Glutamatergic neuron (in vitro differentiated cells): ENCODE measurements at regions not wholly inside any gene's neighbourhood (a gene's known extent, or its start where the extent isn't known, plus 50 kb on each side); places are given as distances from the start of the nearest gene placed in this dataset.

Source experiments
- DNase-seq: peaks from one replicate; pipeline ENCODE4 v3.0.0; 2022
- H3K27ac Mint-ChIP-seq: one replicate; pipeline ENCODE4 v1.8.0; 2020; ENCODE audit warnings: mild to moderate bottlenecking, mixed read lengths, inconsistent platforms; ENCODE audit not compliant: unreplicated experiment
- H3K27me3 Mint-ChIP-seq: one replicate; pipeline ENCODE4 v1.8.0; 2020; ENCODE audit warnings: mild to moderate bottlenecking, moderate library complexity, mixed read lengths, inconsistent platforms; ENCODE audit not compliant: unreplicated experiment
- H3K36me3 Mint-ChIP-seq: one replicate; pipeline ENCODE4 v1.8.0; 2020; ENCODE audit warnings: mild to moderate bottlenecking, mixed read lengths, inconsistent platforms; ENCODE audit not compliant: unreplicated experiment
- H3K4me1 Mint-ChIP-seq: one replicate; pipeline ENCODE4 v1.8.0; 2020; ENCODE audit warnings: mild to moderate bottlenecking, low read depth, mixed read lengths, inconsistent platforms; ENCODE audit not compliant: unreplicated experiment
- H3K4me3 Mint-ChIP-seq: one replicate; pipeline ENCODE4 v1.8.0; 2020; ENCODE audit warnings: mild to moderate bottlenecking, mixed read lengths, inconsistent platforms; ENCODE audit not compliant: unreplicated experiment
- H3K9me3 Mint-ChIP-seq: one replicate; pipeline ENCODE4 v1.8.0; 2020; ENCODE audit warnings: mild to moderate bottlenecking, moderate library complexity, mixed read lengths, inconsistent platforms; ENCODE audit not compliant: unreplicated experiment
- TF ChIP-seq, protein P1 (sequence below): fragments of 200-600 bp; sonication (generic); IDR thresholded peaks from one replicate; pipeline ENCODE4 v1.5.0; 2021; ENCODE audit not compliant: partially characterized antibody, unreplicated experiment

GRCh38 chr1:65050735-65051134 lies 84.4 kb upstream of the JAK1 start:
- H3K4me1 Mint-ChIP-seq: no peaks in the 10 kb centered on the region

DNA sequence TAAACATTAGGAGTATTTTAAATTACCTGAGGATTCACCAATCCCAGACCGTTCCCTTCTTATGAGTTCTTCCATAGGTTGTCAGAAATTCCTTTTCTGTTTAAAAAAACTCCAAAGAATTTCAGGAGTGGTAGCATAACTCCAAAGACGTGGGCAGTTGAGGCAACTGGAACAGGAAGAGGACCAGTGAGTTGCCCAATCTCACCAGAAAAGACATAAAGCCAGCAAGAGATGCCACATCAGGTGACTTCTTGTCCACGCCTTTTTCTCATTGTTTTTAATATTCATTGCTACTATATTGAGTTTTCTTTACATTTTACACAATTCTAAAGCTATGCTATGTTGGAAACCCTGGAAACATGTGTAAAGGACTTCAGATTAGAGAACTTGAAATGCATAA lies 88.1 kb upstream of the JAK1 start:
- no peaks in the 10 kb centered on the region for H3K4me1 Mint-ChIP-seq
- DNase-seq: no peak
- TF ChIP-seq, protein P1, sequence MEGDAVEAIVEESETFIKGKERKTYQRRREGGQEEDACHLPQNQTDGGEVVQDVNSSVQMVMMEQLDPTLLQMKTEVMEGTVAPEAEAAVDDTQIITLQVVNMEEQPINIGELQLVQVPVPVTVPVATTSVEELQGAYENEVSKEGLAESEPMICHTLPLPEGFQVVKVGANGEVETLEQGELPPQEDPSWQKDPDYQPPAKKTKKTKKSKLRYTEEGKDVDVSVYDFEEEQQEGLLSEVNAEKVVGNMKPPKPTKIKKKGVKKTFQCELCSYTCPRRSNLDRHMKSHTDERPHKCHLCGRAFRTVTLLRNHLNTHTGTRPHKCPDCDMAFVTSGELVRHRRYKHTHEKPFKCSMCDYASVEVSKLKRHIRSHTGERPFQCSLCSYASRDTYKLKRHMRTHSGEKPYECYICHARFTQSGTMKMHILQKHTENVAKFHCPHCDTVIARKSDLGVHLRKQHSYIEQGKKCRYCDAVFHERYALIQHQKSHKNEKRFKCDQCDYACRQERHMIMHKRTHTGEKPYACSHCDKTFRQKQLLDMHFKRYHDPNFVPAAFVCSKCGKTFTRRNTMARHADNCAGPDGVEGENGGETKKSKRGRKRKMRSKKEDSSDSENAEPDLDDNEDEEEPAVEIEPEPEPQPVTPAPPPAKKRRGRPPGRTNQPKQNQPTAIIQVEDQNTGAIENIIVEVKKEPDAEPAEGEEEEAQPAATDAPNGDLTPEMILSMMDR: no peak
- H3K27ac Mint-ChIP-seq: no peak overlapping the region
- no peak overlapping the region for H3K4me3 Mint-ChIP-seq
- no peaks in the 10 kb centered on the region for H3K27me3 Mint-ChIP-seq
- peaks cover 5% of the 10 kb centered on the region for H3K36me3 Mint-ChIP-seq
- peaks cover 3% of the 10 kb centered on the region for H3K9me3 Mint-ChIP-seq

More at GRCh38 chr1:65050735-65051134, 84.4 kb upstream of the JAK1 start:
- Mint-ChIP-seq H3K36me3 (peaks cover 5% of the 10 kb centered on the region), H3K27me3 (no peaks in the 10 kb centered on the region), H3K9me3 (peaks cover 3% of the 10 kb centered on the region), H3K4me3 (no peak overlapping the region), H3K27ac (no peak overlapping the region)
- TF ChIP-seq, protein P1: no peak
- no peak for DNase-seq

- peaks cover 5% of the 10 kb centered on the region for H3K36me3 Mint-ChIP-seq
- no peak overlapping the region for H3K4me3 Mint-ChIP-seq
- no peak for DNase-seq
- H3K27ac Mint-ChIP-seq: no peak overlapping the region
- H3K9me3 Mint-ChIP-seq: peaks cover 3% of the 10 kb centered on the region
- TF ChIP-seq, protein P1: no peak
- H3K27me3 Mint-ChIP-seq: no peaks in the 10 kb centered on the region
- no peaks in the 10 kb centered on the region for H3K4me1 Mint-ChIP-seq
Measured at GRCh38 chr1:65055747-65056146, 89.4 kb upstream of the JAK1 start.

- H3K27me3 Mint-ChIP-seq: no peaks in the 10 kb centered on the region
- no peak for DNase-seq
- no peak overlapping the region for H3K4me3 Mint-ChIP-seq
- TF ChIP-seq, protein P1: no peak
- H3K36me3 Mint-ChIP-seq: peaks cover 5% of the 10 kb centered on the region
- H3K4me1 Mint-ChIP-seq: no peaks in the 10 kb centered on the region
- H3K9me3 Mint-ChIP-seq: peaks cover 3% of the 10 kb centered on the region
- H3K27ac Mint-ChIP-seq: no peak overlapping the region
Measured at GRCh38 chr1:65056234-65056633, 89.9 kb upstream of the JAK1 start.

DNA sequence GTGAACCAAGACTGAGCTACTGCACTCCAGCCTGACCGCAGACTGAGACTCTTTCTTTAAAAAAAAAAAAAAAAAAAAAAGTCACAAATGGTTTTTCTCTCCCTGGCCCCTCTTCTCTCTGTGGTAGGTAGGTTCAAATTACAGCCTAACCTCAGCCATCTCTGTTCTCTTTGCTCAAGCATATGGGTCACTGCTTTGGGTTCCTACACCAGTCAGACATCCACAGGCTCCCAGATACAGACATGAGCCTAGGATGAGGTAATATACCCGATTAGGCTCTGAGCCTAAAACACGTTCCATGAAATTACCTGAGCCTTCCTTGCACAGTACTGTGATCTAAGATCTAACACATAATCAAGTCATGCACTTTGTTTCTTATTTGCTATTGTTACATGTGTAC lies 90.5 kb upstream of the JAK1 start:
- Mint-ChIP-seq H3K27me3 (no peaks in the 10 kb centered on the region), H3K9me3 (peaks cover 3% of the 10 kb centered on the region), H3K4me3 (no peak overlapping the region), H3K27ac (no peak overlapping the region), H3K4me1 (no peaks in the 10 kb centered on the region), H3K36me3 (peaks cover 5% of the 10 kb centered on the region)
- no peak for DNase-seq
- TF ChIP-seq, protein P1: no peak
